Suppressor macrophage treated with lipopolysaccharide for 4 hours (primary cell): ENCODE measurements at regions not wholly inside any gene's neighbourhood (a gene's known extent, or its start where the extent isn't known, plus 50 kb on each side); places are given as distances from the start of the nearest gene placed in this dataset.
A peak's percentile ranks its signal among the peaks of the same experiment; 100 is the strongest.
"Not testable (repeated sequence)": the region's sequence is repeated elsewhere in the genome, so short reads cannot be mapped to it uniquely, and the experiment has no call there.

Experiments
- DNase-seq: peaks from one replicate; pipeline ENCODE4 v3.0.0-alpha.2; 2020

GRCh38 chrX:132302687-132303086 is 83.4 kb upstream of the RAP2C start:
- DNase-seq = not testable (repeated sequence)

- no peak for DNase-seq
Observed at GRCh38 chrX:132294776-132295495, 75.7 kb upstream of the RAP2C start.

DNA sequence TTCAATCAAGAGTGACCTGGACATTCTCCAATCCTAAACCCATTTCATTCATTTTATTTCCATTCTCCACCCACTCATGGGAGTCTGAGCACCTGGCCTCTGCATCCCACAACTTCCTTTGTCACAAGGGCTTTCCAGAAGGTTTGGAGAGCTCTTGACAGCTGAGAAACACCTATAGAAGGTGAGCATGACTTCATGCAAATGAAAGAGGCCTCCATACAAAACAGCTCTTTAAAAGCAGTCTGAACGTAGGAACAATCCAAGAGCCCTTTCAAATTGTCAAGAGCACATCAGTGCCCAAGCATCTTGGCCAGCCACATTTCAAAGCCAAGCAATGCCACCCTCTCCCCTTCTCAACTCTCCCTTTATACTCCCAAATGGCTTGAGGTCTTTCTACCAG is 74.9 kb upstream of the RAP2C start:
- no peak for DNase-seq

DNA sequence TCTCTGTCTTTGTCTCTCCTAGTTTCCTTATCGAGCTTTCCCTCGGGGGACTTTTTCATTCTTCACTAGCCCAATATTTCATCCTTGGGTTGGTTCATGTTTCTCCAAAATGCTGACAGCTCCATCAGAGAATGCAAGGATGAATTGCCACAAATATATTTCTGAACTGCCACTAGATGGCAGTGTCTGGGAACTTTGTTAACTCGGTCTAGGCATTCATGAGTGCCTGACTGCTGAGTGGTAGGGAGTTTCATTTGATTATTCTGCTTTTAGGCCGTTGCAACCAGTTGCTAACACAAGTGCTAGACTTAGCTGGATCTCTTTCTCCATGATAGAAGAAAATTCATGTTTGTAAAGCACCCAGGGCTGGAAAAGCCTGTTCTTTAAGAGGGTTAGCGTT is 73.5 kb upstream of the RAP2C start:
- peak; percentile 55 for DNase-seq

- no peak for DNase-seq
Observed at GRCh38 chrX:132277953-132278614, 58.8 kb upstream of the RAP2C start.

DNA sequence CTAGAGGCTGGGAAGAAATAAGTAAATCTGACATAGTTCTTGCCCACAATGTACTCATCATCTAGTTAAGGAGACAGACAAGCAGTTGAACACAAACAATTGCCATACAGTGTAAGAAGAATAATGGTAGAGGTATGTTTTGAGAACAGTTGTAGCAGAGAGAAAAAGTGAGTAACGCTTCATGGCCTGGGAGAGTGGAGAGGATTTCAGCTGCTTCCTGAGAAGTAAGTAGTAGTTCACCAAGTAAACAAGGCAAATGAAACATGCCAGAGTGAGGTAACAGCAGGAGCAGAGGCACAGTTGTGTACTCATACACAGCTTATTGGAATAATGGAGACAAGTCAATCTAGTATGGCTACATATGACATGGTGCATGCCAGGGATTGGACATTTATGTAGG is 53.6 kb upstream of the RAP2C start:
- no peak for DNase-seq

DNA sequence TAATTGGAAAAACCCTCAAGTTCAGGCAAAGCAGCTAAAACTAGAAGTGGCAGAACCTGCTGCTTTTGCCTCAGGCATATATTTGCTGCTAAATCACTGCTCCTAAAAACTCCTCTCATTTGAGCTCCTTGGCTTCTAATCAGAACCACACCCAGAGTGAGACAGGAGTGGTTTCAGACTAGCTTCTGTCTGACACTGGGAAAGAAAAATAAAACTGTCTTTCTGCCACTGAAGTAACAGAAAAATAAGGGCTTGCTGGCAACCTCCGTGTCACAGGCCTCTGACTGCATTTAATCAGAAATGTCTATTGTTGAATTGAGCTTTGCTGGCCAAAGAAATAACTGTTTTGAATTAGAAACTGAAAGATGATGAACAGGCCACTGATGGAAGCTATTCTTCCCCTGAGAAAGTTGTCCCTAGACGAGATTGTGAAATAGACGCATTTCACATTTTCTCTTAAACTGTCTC is 52.1 kb upstream of the RAP2C start:
- no peak for DNase-seq

- DNase-seq = no peak
Observed at GRCh38 chrX:132270699-132271098, 51.5 kb upstream of the RAP2C start.

- no peak for DNase-seq
Observed at GRCh38 chrX:132270021-132270420, 50.8 kb upstream of the RAP2C start.
